ENCODE measurements at regions not wholly inside any gene's neighbourhood (a gene's known extent, or its start where the extent isn't known, plus 50 kb on each side); places are given as distances from the start of the nearest gene placed in this dataset.
A peak's percentile ranks its signal among the peaks of the same experiment; 100 is the strongest.
"Not testable (repeated sequence)": the region's sequence is repeated elsewhere in the genome, so short reads cannot be mapped to it uniquely, and the experiment has no call there.

DNA sequence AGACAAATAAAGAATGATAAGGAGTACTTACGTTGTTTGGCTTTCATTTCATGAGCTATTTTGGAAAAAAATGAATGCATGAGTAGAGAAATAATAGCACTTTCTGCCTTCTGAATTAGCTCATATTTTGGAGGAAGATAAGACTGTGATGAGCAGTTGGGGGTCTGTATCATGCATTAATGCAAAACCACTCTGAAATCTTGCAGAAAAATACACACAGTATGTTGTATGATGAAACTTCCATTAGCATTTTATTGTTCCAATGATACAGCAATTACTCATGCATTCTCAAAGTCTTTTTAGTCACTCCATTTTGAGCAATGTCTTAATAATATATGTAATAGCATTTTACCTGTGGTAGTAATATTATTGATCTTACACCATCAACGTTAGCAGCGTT, 571.0 kb downstream of the CDH8 start:
- DNase-seq (ENCODE audit: low read depth in 2 of 2), result no peak
- TF ChIP-seq, protein P1, sequence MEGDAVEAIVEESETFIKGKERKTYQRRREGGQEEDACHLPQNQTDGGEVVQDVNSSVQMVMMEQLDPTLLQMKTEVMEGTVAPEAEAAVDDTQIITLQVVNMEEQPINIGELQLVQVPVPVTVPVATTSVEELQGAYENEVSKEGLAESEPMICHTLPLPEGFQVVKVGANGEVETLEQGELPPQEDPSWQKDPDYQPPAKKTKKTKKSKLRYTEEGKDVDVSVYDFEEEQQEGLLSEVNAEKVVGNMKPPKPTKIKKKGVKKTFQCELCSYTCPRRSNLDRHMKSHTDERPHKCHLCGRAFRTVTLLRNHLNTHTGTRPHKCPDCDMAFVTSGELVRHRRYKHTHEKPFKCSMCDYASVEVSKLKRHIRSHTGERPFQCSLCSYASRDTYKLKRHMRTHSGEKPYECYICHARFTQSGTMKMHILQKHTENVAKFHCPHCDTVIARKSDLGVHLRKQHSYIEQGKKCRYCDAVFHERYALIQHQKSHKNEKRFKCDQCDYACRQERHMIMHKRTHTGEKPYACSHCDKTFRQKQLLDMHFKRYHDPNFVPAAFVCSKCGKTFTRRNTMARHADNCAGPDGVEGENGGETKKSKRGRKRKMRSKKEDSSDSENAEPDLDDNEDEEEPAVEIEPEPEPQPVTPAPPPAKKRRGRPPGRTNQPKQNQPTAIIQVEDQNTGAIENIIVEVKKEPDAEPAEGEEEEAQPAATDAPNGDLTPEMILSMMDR (IDR thresholded peaks at IDR 0.05; ENCODE audit: low read depth, low read length), result no peak
- no peak overlapping the region for H3K4me3 ChIP-seq (replicated peaks in 1 of 2; ENCODE audit: low read depth in 2 of 2, low read length in 2 of 2)

DNA sequence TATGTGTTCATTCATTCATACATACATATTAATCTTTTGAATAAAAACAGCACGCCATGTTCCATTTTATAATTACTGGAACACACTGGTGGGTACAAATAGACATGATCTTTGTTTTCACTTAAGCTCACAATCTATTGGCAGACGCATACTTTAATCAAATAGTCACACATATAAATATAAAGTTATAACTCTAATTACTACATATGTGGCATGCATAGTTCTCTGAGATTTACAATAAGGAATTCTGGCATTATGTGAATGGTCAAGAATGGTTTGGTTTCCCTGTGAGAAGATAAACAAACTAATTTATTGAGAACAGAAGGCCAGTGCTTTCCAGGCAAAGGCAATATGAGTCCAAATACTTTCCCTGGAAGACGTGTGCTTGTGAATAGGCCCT, 576.2 kb downstream of the CDH8 start:
- no peak overlapping the region for H3K4me3 ChIP-seq (replicated peaks in 1 of 2; ENCODE audit: low read depth in 2 of 2, low read length in 2 of 2)
- TF ChIP-seq, protein P1 (IDR thresholded peaks at IDR 0.05; ENCODE audit: low read depth, low read length), result no peak
- DNase-seq (ENCODE audit: low read depth in 2 of 2), result no peak

DNA sequence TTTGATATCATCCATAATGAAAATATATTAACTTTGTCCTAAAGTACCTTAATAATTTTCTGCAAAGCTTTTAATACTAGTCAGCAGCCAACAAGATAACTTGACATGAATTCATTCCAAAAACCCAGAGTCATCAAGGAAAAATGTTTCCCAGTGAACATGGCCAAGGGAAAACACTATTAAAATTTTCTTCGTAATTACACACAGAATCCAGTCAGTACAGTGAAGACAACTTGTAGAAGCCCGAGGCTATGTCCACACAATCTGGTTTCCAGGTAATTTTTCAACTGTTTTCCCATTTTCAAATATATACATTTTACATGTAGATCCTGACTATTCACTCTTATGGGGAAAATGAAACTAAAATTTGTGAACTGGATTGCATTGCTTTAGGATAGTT, 600.9 kb downstream of the CDH8 start:
- H3K4me3 ChIP-seq (replicated peaks in 1 of 2; ENCODE audit: low read depth in 2 of 2, low read length in 2 of 2), result no peak overlapping the region
- peak in 1 of 2 donors; percentile 12 for DNase-seq (ENCODE audit: low read depth in 2 of 2)
- TF ChIP-seq, protein P1 (IDR thresholded peaks at IDR 0.05; ENCODE audit: low read depth, low read length), result no peak

DNA sequence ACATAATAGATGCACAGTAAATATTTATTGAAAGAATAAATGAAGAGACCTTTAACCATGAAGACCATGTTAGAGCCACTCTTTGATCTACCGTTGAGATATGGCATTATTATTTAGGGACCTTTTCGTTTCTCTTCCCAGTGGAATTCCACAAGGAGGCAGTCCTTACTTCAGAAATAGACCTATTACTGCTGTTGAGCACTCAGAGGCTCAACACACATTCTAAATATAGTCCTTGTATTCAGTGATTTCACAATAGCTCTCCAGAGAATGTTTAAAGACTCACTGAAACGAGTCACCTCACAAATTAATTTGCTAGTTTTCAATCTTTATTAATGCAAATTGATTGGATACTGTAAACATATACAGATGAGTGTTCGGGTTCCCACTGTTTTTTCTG, 603.8 kb downstream of the CDH8 start:
- peak in 1 of 2 donors; percentile 32 for DNase-seq (ENCODE audit: low read depth in 2 of 2)
- TF ChIP-seq, protein P1 (IDR thresholded peaks at IDR 0.05; ENCODE audit: low read depth, low read length), result no peak
- no peak overlapping the region for H3K4me3 ChIP-seq (replicated peaks in 1 of 2; ENCODE audit: low read depth in 2 of 2, low read length in 2 of 2)

DNA sequence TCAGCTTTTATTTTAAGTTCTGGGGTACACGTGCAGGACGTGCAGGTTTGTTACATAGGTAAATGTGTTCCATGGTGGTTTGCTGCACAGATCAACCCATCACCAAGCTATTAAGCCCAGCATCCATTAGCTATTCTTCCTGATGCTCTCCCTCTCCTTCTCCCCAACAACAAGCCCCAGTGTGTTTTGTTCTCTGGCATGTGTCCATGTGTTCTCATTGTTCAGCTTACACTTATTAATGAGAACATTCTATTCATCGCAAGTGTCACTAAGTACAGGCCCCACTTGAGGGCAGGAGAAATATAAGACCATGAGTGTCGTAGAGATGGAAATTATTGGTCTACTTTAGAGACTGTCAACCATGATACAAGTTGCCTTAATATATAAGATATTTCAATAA, 615.1 kb downstream of the CDH8 start:
- no peak for DNase-seq (ENCODE audit: low read depth in 2 of 2)
- TF ChIP-seq, protein P1 (IDR thresholded peaks at IDR 0.05; ENCODE audit: low read depth, low read length), result no peak
- no peak overlapping the region for H3K4me3 ChIP-seq (replicated peaks in 1 of 2; ENCODE audit: low read depth in 2 of 2, low read length in 2 of 2)

DNA sequence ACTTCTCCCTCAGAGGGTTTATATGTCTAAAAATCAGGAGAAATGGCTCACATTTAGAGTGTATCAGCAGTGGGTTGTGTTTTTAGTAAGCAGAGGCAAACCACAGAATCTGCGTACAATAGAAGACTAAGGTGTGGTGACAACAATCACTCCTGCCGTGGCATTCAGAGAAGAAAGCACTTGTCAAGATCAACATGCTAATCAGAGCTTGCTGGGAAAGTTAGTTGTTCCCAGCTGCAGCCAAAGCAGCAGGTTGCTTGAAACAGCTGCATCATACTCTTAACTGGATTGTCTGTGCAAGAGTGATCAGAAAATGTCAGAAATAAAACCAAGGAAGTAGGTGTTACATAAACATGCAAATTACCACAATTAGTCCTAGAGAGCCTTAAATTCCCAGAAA, 616.4 kb downstream of the CDH8 start:
- H3K4me3 ChIP-seq (replicated peaks in 1 of 2; ENCODE audit: low read depth in 2 of 2, low read length in 2 of 2), result no peak overlapping the region
- TF ChIP-seq, protein P1 (IDR thresholded peaks at IDR 0.05; ENCODE audit: low read depth, low read length), result no peak
- DNase-seq (ENCODE audit: low read depth in 2 of 2), result no peak

DNA sequence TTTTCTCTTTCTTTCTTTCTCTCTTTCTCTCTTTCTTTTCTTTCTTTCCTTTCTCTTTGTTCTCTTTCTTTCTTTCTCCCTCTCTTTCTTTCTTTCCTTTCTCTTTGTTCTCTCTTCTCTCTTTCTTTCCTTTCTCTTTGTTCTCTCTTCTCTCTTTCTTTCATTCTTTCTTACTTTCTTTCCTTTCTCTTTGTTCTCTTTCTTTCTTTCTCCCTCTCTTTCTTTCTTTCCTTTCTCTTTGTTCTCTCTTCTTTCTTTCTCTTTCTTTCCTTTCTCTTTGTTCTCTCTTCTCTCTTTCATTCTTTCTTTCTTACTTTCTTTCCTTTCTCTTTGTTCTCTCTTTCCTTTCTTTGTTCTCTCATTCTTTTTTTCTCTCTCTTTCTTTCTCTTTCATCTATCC, 617.4 kb downstream of the CDH8 start:
- not testable (repeated sequence) for H3K4me3 ChIP-seq (replicated peaks in 1 of 2; ENCODE audit: low read depth in 2 of 2, low read length in 2 of 2); DNase-seq (ENCODE audit: low read depth in 2 of 2)
